Prostate gland (tissue), 2 donors: ENCODE measurements at regions not wholly inside any gene's neighbourhood (a gene's known extent, or its start where the extent isn't known, plus 50 kb on each side); places are given as distances from the start of the nearest gene placed in this dataset.

Experiments
- DNase-seq: peaks from one replicate; pipeline ENCODE4 v3.0.0-alpha.2; 2019; ENCODE audit warnings: low spot score
- H3K27ac ChIP-seq, 2 donors: fragments of 200-600 bp; sonication (generic); 2 replicates each; pipeline ENCODE4 v1.5.1; 2017 to 2019
- H3K27me3 ChIP-seq: fragments of 200-600 bp; sonication (generic); replicated peaks from 2 replicates; pipeline ENCODE4 v1.5.1; 2019; ENCODE audit not compliant: insufficient read depth
- H3K36me3 ChIP-seq, 2 donors: fragments of 200-600 bp; sonication (generic); 1 replicate in 1 of 2; 2 replicates in 1 of 2; pipeline versions ENCODE4 v1.5.1 to v1.8.1; 2017 to 2019
- H3K4me1 ChIP-seq: fragments of 200-600 bp; sonication (generic); replicated peaks from 2 replicates; pipeline ENCODE4 v1.5.1; 2019
- H3K4me3 ChIP-seq, 2 donors: fragments of 200-600 bp; sonication (generic); 2 replicates each; pipeline ENCODE4 v1.5.1; 2017 to 2019
- H3K9me3 ChIP-seq: fragments of 200-600 bp; sonication (generic); 2 replicates; pipeline ENCODE4 v1.5.1; 2017
- CTCF ChIP-seq, 4 experiments: fragments of 200-600 bp in 2 of 4; fragments of 450-650 bp in 2 of 4; sonication (generic) in 2 of 4; IDR thresholded peaks; 1 replicate in 3 of 4; 2 replicates in 1 of 4; pipeline ENCODE4 v1.5.1; 2016 to 2019; ENCODE audit warnings: antibody characterized with exemption in 4 of 4, mild to moderate bottlenecking in 2 of 4, moderate library complexity in 2 of 4
- POLR2A ChIP-seq: fragments of 450-650 bp; IDR thresholded peaks from one replicate; pipeline ENCODE4 v1.6.1; 2016; ENCODE audit warnings: antibody characterized with exemption, mild to moderate bottlenecking
- POLR2AphosphoS5 ChIP-seq: sonication (generic); formaldehyde crosslinking; IDR thresholded peaks from one replicate; pipeline ENCODE4 v1.6.1; 2017; ENCODE audit warnings: antibody characterized with exemption
- WGBS: methylation state at CpG from one replicate; pipeline ENCODE4 v1.1.5; 2018; 5-methylcytosine and 5-hydroxymethylcytosine counted together
- intact Hi-C: fragments of 100-400 bp; cut with DNase I; formaldehyde crosslinking; loops from one replicate; pipeline ENCODE4 v1.14.2; 2022

- no peaks in the 10 kb centered on the region for H3K36me3 ChIP-seq
- no peak for TF ChIP-seq CTCF (IDR thresholded peaks at IDR 0.05)
- no peak for TF ChIP-seq POLR2AphosphoS5
- no peak for TF ChIP-seq POLR2A
- H3K4me1 ChIP-seq, result no peaks in the 10 kb centered on the region
- no peak overlapping the region for H3K4me3 ChIP-seq
- no peak overlapping the region for H3K27ac ChIP-seq
- intact Hi-C loops, result no loop called here
- H3K9me3 ChIP-seq, result no peaks in the 10 kb centered on the region
- DNase-seq, result no peak
- H3K27me3 ChIP-seq, result no peaks in the 10 kb centered on the region
- WGBS, result 92% methylated on average over 6 of the region's 6 CpGs
These were observed 80.9 kb upstream of the ZNF423 start for GRCh38 chr16:49936791-49937190.

GRCh38 chr16:49937886-49938285 is 82.0 kb upstream of the ZNF423 start:
- Histone ChIP-seq H3K36me3 (no peaks in the 10 kb centered on the region), H3K4me3 (no peak overlapping the region), H3K4me1 (no peaks in the 10 kb centered on the region), H3K9me3 (no peaks in the 10 kb centered on the region), H3K27me3 (no peaks in the 10 kb centered on the region), H3K27ac (no peak overlapping the region)
- no peak for TF ChIP-seq POLR2A
- TF ChIP-seq CTCF (IDR thresholded peaks at IDR 0.05), result no peak
- no peak for TF ChIP-seq POLR2AphosphoS5
- intact Hi-C loops, result no loop called here
- no peak for DNase-seq
- 93% methylated on average over 7 of the region's 7 CpGs for whole genome bisulfite sequencing

GRCh38 chr16:49939495-49939894 is 83.6 kb upstream of the ZNF423 start:
- intact Hi-C loops, result no loop called here
- no peak overlapping the region for H3K27ac ChIP-seq
- no peaks in the 10 kb centered on the region for H3K9me3 ChIP-seq
- no peaks in the 10 kb centered on the region for H3K36me3 ChIP-seq
- TF ChIP-seq POLR2A (no peak), CTCF (IDR thresholded peaks at IDR 0.05) (no peak), POLR2AphosphoS5 (no peak)
- H3K4me1 ChIP-seq, result no peaks in the 10 kb centered on the region
- WGBS, result 100% methylated on average over 2 of the region's 2 CpGs
- H3K27me3 ChIP-seq, result no peaks in the 10 kb centered on the region
- no peak overlapping the region for H3K4me3 ChIP-seq
- no peak for DNase-seq

GRCh38 chr16:49940464-49941224 is 84.4 kb upstream of the CNEP1R1 start:
- Histone ChIP-seq H3K4me1 (no peaks in the 10 kb centered on the region), H3K4me3 (no peak overlapping the region), H3K27ac (no peak overlapping the region), H3K36me3 (no peaks in the 10 kb centered on the region), H3K27me3 (no peaks in the 10 kb centered on the region), H3K9me3 (no peaks in the 10 kb centered on the region)
- no peak for DNase-seq
- intact Hi-C loops, result no loop called here
- WGBS, result 89% methylated on average over 13 of the region's 13 CpGs
- TF ChIP-seq CTCF (IDR thresholded peaks at IDR 0.05) (no peak), POLR2A (no peak), POLR2AphosphoS5 (no peak)

- Histone ChIP-seq H3K27ac (no peak overlapping the region), H3K4me3 (no peak overlapping the region), H3K36me3 (no peaks in the 10 kb centered on the region), H3K9me3 (no peaks in the 10 kb centered on the region), H3K27me3 (no peaks in the 10 kb centered on the region), H3K4me1 (no peaks in the 10 kb centered on the region)
- TF ChIP-seq POLR2A, result no peak
- TF ChIP-seq POLR2AphosphoS5, result no peak
- TF ChIP-seq CTCF (IDR thresholded peaks at IDR 0.05), result no peak
- intact Hi-C loops, result no loop called here
- no peak for DNase-seq
- WGBS, result 66% methylated on average over 5 of the region's 5 CpGs
These were observed 80.8 kb upstream of the CNEP1R1 start for GRCh38 chr16:49944221-49944620.
